MCF 10A (cell line): ENCODE measurements at regions not wholly inside any gene's neighbourhood (a gene's known extent, or its start where the extent isn't known, plus 50 kb on each side); places are given as distances from the start of the nearest gene placed in this dataset.

Experiments used
- BruUV-seq: library from RNA; stranded (reverse); fragments of 400-500 nt; replicated peaks from 2 replicates; lab custom pipeline; 2021; lab: Mats Ljungman, UMichigan
- CTCF ChIA-PET: fragments of 300-600 bp; sonication (Branson Sonifier 250); formaldehyde crosslinking; extraction: SDS; loops from one replicate; lab custom pipeline; 2021; ENCODE audit warnings: antibody characterized with exemption, inconsistent platforms; lab: Yijun Ruan, JAX
- POLR2A ChIA-PET: fragments of 300-600, 350-650 bp; sonication (Branson Sonifier 250); formaldehyde crosslinking; extraction: SDS; loops from one replicate; lab custom pipeline; 2020; ENCODE audit warnings: antibody characterized with exemption, inconsistent platforms; lab: Yijun Ruan, JAX
- DNase-seq: peaks from one replicate; pipeline ENCODE4 v3.0.0-alpha.2; 2018; ENCODE audit not compliant: unreplicated experiment
- H3K27ac Mint-ChIP-seq: one replicate; pipeline ENCODE4 v1.8.0; 2022; ENCODE audit warnings: mild to moderate bottlenecking, low read depth, mixed read lengths; ENCODE audit not compliant: unreplicated experiment
- H3K27me3 Mint-ChIP-seq: one replicate; pipeline ENCODE4 v1.8.0; 2022; ENCODE audit warnings: mixed read lengths; ENCODE audit not compliant: insufficient read depth, unreplicated experiment
- H3K36me3 Mint-ChIP-seq: one replicate; pipeline ENCODE4 v1.8.0; 2022; ENCODE audit warnings: mild to moderate bottlenecking, moderate library complexity, mixed read lengths; ENCODE audit not compliant: insufficient read depth, unreplicated experiment
- H3K4me1 Mint-ChIP-seq: one replicate; pipeline ENCODE4 v1.8.0; 2022; ENCODE audit warnings: mixed read lengths; ENCODE audit not compliant: insufficient read depth, unreplicated experiment
- H3K4me3 Mint-ChIP-seq: one replicate; pipeline ENCODE4 v1.8.0; 2022; ENCODE audit warnings: mild to moderate bottlenecking, moderate library complexity, mixed read lengths; ENCODE audit not compliant: unreplicated experiment
- H3K9me3 Mint-ChIP-seq: one replicate; pipeline ENCODE4 v1.8.0; 2022; ENCODE audit warnings: mixed read lengths; ENCODE audit not compliant: unreplicated experiment
- CTCF ChIP-seq: fragments of 200-600 bp; IDR thresholded peaks from one replicate; pipeline ENCODE4 v1.8.0; 2022; ENCODE audit warnings: antibody characterized with exemption, mild to moderate bottlenecking; ENCODE audit not compliant: unreplicated experiment
- intact Hi-C: fragments of 100-400 bp; cut with micrococcal nuclease; formaldehyde crosslinking; loops from 2 replicates; pipeline ENCODE4 v1.14.1; 2022

DNA sequence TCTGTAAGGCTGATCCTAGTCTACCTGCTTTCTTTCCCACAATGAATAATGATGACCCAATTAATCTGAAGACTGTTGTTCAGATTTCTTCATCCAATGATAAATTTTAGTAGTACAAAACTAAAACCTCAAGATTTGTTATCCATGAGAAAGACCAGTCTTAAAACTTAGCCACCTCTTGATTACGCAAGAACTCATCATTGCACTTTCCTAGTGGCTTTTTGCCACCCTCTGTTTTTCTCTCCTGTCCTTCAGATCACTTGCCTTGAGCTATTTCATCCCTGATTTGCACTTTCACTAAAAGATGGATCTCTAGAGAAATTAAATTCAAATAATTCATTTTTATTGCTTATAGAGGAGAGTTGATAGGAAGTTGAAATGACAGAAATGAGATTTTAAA is 142.7 kb upstream of the RBMS3 start:
- no peak overlapping the region for H3K4me3 Mint-ChIP-seq

GRCh38 chr3:29140666-29141065 is 140.2 kb upstream of the RBMS3 start:
- BruUV-seq, result no TSS peak
- no peak overlapping the region for H3K4me3 Mint-ChIP-seq
- TF ChIP-seq CTCF, result no peak
- no peaks in the 10 kb centered on the region for H3K27me3 Mint-ChIP-seq
- POLR2A ChIA-PET, result interaction anchor here (0.8 kb wide), 1 partner anchor 75 kb away, joined by 3 read pairs; no protein-coding TSS in a partner anchor
- no peak for DNase-seq
- no peaks in the 10 kb centered on the region for H3K4me1 Mint-ChIP-seq
- CTCF ChIA-PET, result no interaction called here
- H3K27ac Mint-ChIP-seq, result no peak overlapping the region
- no peaks in the 10 kb centered on the region for H3K9me3 Mint-ChIP-seq
- H3K36me3 Mint-ChIP-seq, result no peaks in the 10 kb centered on the region
- intact Hi-C loops, result no loop called here

More for the DNA sequence above, 142.7 kb upstream of the RBMS3 start:
- TF ChIP-seq CTCF, result no peak
- ChIA-PET POLR2A (interaction anchor here (0.9 to 1.0 kb wide), 2 partner anchors 8 to 242 kb away, joined by 3 read pairs; no protein-coding TSS in a partner anchor), CTCF (no interaction called here)
- Mint-ChIP-seq H3K27me3 (no peaks in the 10 kb centered on the region), H3K27ac (no peak overlapping the region), H3K4me1 (no peaks in the 10 kb centered on the region), H3K36me3 (no peaks in the 10 kb centered on the region), H3K9me3 (no peaks in the 10 kb centered on the region)
- intact Hi-C loops, result no loop called here
- peak; percentile 8 for DNase-seq
- BruUV-seq, result no TSS peak

DNA sequence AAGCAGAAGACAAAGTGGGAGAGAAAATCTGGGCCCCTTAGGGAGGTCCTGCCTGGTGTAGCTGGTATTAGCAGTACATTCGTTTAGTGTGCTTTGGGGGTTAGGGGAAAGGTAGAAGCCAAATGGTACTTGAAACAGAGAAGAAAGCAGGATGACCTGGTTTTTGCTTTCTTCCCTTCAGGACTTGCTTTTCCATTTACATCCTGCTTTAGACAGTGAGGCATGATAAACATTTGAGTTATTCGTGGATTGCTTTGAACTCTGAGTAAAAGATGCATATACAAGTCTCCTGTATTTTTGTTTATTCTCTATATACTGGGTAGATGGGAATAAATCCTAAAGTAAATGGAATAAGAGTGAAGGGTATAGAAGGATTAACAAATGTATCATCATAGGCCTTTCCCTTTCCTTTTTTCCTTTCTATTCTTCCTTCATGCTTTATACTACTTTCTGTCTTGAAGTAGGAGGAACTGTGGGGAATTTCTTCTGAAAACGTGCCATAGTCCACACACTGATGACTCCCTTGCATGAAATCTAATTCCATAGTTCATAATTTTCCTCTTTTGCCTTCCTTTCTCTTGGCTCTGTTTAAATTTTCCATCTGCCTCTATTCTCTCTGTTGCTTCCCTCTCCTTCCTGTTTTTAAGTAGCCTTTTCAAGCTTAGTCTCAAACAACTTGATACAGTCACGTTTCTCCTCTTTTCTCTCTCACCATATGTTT is 139.5 kb upstream of the RBMS3 start:
- no peak for DNase-seq
- Mint-ChIP-seq H3K36me3 (no peaks in the 10 kb centered on the region), H3K4me3 (no peak overlapping the region), H3K27ac (no peak overlapping the region), H3K9me3 (no peaks in the 10 kb centered on the region), H3K4me1 (no peaks in the 10 kb centered on the region), H3K27me3 (no peaks in the 10 kb centered on the region)
- intact Hi-C loops, result no loop called here
- CTCF ChIA-PET, result no interaction called here
- no peak for TF ChIP-seq CTCF
- BruUV-seq, result no TSS peak
- POLR2A ChIA-PET, result no interaction called here

- Mint-ChIP-seq H3K4me1 (no peaks in the 10 kb centered on the region), H3K4me3 (no peak overlapping the region), H3K27me3 (no peaks in the 10 kb centered on the region), H3K27ac (no peak overlapping the region), H3K9me3 (no peaks in the 10 kb centered on the region), H3K36me3 (no peaks in the 10 kb centered on the region)
- no peak for TF ChIP-seq CTCF
- DNase-seq, result no peak
- ChIA-PET POLR2A (no interaction called here), CTCF (no interaction called here)
- intact Hi-C loops, result no loop called here
- BruUV-seq, result no TSS peak
Observed at GRCh38 chr3:29141918-29142275, 139.0 kb upstream of the RBMS3 start.
